OCI-LY3 (cell line): ENCODE measurements at regions not wholly inside any gene's neighbourhood (a gene's known extent, or its start where the extent isn't known, plus 50 kb on each side); places are given as distances from the start of the nearest gene placed in this dataset.

Experiments used
- H2AFZ ChIP-seq: fragments of 200-600, 300-600 bp; shearing (Covaris generic); 2 replicates; pipeline ENCODE4 v1.6.0; 2014; ENCODE audit warnings: antibody characterized with exemption, low read depth, low read length
- H3K27ac ChIP-seq: fragments of 200-600, 300-600 bp; sonication (generic); 2 replicates; pipeline ENCODE4 v1.5.1; 2014; ENCODE audit warnings: mild to moderate bottlenecking, low read length, moderate library complexity, mixed read lengths
- H3K27me3 ChIP-seq: fragments of 200-600, 300-600 bp; sonication (generic); 2 replicates; pipeline ENCODE4 v1.6.1; 2014; ENCODE audit warnings: low read depth, low read length, mixed read lengths
- H3K36me3 ChIP-seq: fragments of 200-600, 300-600 bp; sonication (generic); replicated peaks from 2 replicates; pipeline ENCODE3; 2014; ENCODE audit warnings: low read depth, low read length, mixed read lengths
- H3K4me1 ChIP-seq: fragments of 300-600, 200-600 bp; sonication (generic); 2 replicates; pipeline ENCODE4 v1.6.1; 2014; ENCODE audit warnings: low read length, mixed read lengths
- H3K4me2 ChIP-seq: fragments of 200-600, 300-600 bp; sonication (generic); 2 replicates; pipeline ENCODE4 v1.6.1; 2014; ENCODE audit warnings: low read length, mixed read lengths
- H3K4me3 ChIP-seq: fragments of 300-600, 200-600 bp; sonication (generic); 2 replicates; pipeline ENCODE4 v1.5.1; 2014; ENCODE audit warnings: antibody characterized with exemption, mild to moderate bottlenecking, low read length, moderate library complexity
- H3K79me2 ChIP-seq: fragments of 300-600, 200-600 bp; shearing (Covaris generic); 2 replicates; pipeline ENCODE4 v1.6.1; 2014; ENCODE audit warnings: mild to moderate bottlenecking, low read length, mixed read lengths
- H3K9ac ChIP-seq: fragments of 300-600, 200-600 bp; shearing (Covaris generic); 2 replicates; pipeline ENCODE4 v1.6.0; 2014; ENCODE audit warnings: mild to moderate bottlenecking, low read length, moderate library complexity
- H3K9me3 ChIP-seq: fragments of 200-600, 300-600 bp; shearing (Covaris generic); 2 replicates; pipeline ENCODE4 v1.6.1; 2014; ENCODE audit warnings: low read length, mixed read lengths; ENCODE audit not compliant: insufficient read depth
- H4K20me1 ChIP-seq: fragments of 200-600, 300-600 bp; sonication (generic); 2 replicates; pipeline ENCODE4 v1.6.1; 2016; ENCODE audit warnings: low read length, mixed read lengths; ENCODE audit not compliant: insufficient read depth
- EZH2phosphoT487 ChIP-seq: fragments of 200-600 bp; shearing (Covaris generic); IDR thresholded peaks from 2 replicates; pipeline ENCODE4 v1.6.1; 2018; ENCODE audit warnings: antibody characterized with exemption, mixed run types, low read depth
- TF ChIP-seq, protein P1 (sequence below): fragments of 200-600, 300-600 bp; sonication (generic); IDR thresholded peaks from 2 replicates; pipeline ENCODE4 v1.5.1; 2014; ENCODE audit warnings: antibody characterized with exemption, low read length, low read depth

- Histone ChIP-seq H3K4me1 (no peaks in the 10 kb centered on the region), H4K20me1 (no peaks in the 10 kb centered on the region), H3K9ac (no peak overlapping the region), H2AFZ (no peak overlapping the region), H3K4me2 (no peak overlapping the region), H3K4me3 (no peak overlapping the region), H3K9me3 (no peaks in the 10 kb centered on the region), H3K36me3 (no peaks in the 10 kb centered on the region), H3K79me2 (no peaks in the 10 kb centered on the region), H3K27ac (no peak overlapping the region), H3K27me3 (no peaks in the 10 kb centered on the region)
- TF ChIP-seq, protein P1, sequence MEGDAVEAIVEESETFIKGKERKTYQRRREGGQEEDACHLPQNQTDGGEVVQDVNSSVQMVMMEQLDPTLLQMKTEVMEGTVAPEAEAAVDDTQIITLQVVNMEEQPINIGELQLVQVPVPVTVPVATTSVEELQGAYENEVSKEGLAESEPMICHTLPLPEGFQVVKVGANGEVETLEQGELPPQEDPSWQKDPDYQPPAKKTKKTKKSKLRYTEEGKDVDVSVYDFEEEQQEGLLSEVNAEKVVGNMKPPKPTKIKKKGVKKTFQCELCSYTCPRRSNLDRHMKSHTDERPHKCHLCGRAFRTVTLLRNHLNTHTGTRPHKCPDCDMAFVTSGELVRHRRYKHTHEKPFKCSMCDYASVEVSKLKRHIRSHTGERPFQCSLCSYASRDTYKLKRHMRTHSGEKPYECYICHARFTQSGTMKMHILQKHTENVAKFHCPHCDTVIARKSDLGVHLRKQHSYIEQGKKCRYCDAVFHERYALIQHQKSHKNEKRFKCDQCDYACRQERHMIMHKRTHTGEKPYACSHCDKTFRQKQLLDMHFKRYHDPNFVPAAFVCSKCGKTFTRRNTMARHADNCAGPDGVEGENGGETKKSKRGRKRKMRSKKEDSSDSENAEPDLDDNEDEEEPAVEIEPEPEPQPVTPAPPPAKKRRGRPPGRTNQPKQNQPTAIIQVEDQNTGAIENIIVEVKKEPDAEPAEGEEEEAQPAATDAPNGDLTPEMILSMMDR, result no peak
- no peak for TF ChIP-seq EZH2phosphoT487
Measured at GRCh38 chr7:112616295-112616694, 135.5 kb downstream of the LSMEM1 start.

- Histone ChIP-seq H3K4me3 (no peak overlapping the region), H3K4me1 (no peaks in the 10 kb centered on the region), H3K79me2 (no peaks in the 10 kb centered on the region), H3K9me3 (no peaks in the 10 kb centered on the region), H3K4me2 (no peak overlapping the region), H4K20me1 (no peaks in the 10 kb centered on the region), H3K27ac (no peak overlapping the region), H3K36me3 (no peaks in the 10 kb centered on the region), H3K27me3 (no peaks in the 10 kb centered on the region), H3K9ac (no peak overlapping the region), H2AFZ (no peak overlapping the region)
- TF ChIP-seq, protein P1, result no peak
- TF ChIP-seq EZH2phosphoT487, result no peak
Measured at GRCh38 chr7:112619343-112619742, 138.6 kb downstream of the LSMEM1 start.

DNA sequence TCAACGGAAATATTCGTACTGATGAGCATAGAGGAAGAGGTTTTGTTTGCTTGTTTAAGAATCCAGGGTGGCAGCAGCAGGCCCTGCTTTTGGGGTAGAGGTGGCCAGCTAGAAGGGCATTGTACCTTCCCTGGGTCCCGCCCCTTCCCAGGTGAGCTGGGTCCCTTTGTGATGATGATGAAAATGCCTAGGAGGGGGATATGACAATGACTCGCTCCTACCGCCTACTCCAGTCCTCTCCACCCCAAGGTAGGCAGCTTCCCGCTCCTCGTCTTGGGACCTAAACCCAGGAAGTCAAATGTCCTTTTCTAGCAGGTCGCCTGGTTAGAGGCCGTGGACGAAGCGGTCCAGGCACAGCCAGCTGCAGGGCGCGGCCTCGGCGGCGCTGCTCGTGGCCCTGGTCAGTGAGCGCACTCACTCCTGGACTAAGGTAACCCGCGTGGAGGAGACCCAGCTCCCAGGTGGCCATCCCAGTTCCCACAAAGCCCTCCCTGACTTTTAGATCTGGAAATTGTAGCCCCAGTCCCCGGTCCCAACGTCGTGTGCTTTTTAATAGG is 141.4 kb downstream of the LSMEM1 start:
- H3K36me3 ChIP-seq, result no peaks in the 10 kb centered on the region
- no peaks in the 10 kb centered on the region for H3K79me2 ChIP-seq
- no peak overlapping the region for H3K9ac ChIP-seq
- no peaks in the 10 kb centered on the region for H3K9me3 ChIP-seq
- no peaks in the 10 kb centered on the region for H3K4me1 ChIP-seq
- H4K20me1 ChIP-seq, result no peaks in the 10 kb centered on the region
- H3K27ac ChIP-seq, result no peak overlapping the region
- no peaks in the 10 kb centered on the region for H3K27me3 ChIP-seq
- H2AFZ ChIP-seq, result no peak overlapping the region
- TF ChIP-seq EZH2phosphoT487, result no peak
- TF ChIP-seq, protein P1, result no peak
- no peak overlapping the region for H3K4me2 ChIP-seq
- H3K4me3 ChIP-seq, result no peak overlapping the region

- Histone ChIP-seq H3K79me2 (no peaks in the 10 kb centered on the region), H3K36me3 (no peaks in the 10 kb centered on the region), H2AFZ (no peak overlapping the region), H3K27me3 (no peaks in the 10 kb centered on the region), H4K20me1 (no peaks in the 10 kb centered on the region), H3K9me3 (no peaks in the 10 kb centered on the region), H3K27ac (no peak overlapping the region), H3K9ac (no peak overlapping the region), H3K4me3 (no peak overlapping the region), H3K4me1 (no peaks in the 10 kb centered on the region), H3K4me2 (no peak overlapping the region)
- no peak for TF ChIP-seq EZH2phosphoT487
- TF ChIP-seq, protein P1, result no peak
Measured at GRCh38 chr7:112624416-112624815, 143.6 kb downstream of the LSMEM1 start.
